Activated CD4-positive, alpha-beta T cell treated with anti-CD3 and anti-CD28 coated beads, Interleukin-2, amount 10 ng/mL, durations not matched to agents 7 days and 5 days (primary cell): ENCODE measurements at regions not wholly inside any gene's neighbourhood (a gene's known extent, or its start where the extent isn't known, plus 50 kb on each side); places are given as distances from the start of the nearest gene placed in this dataset.

Source experiments
- CTCF ChIA-PET: fragments of 350-600 bp; sonication (Branson Sonifier 250); formaldehyde crosslinking; loops from one replicate; lab custom pipeline; 2021; ENCODE audit warnings: antibody characterized with exemption; lab: Charles Lee
- POLR2A ChIA-PET: fragments of 350-600 bp; sonication (Branson Sonifier 250); formaldehyde crosslinking; loops from one replicate; lab custom pipeline; 2021; ENCODE audit warnings: antibody characterized with exemption; lab: Charles Lee
- DNase-seq: peaks from one replicate; pipeline ENCODE4 v3.0.0-alpha.2; 2020
- H3K27ac Mint-ChIP-seq: one replicate; pipeline ENCODE4 v1.8.0; 2021; ENCODE audit warnings: mild to moderate bottlenecking, moderate library complexity, mixed read lengths
- H3K27me3 Mint-ChIP-seq: one replicate; pipeline ENCODE4 v1.8.0; 2021; ENCODE audit warnings: mixed read lengths
- H3K36me3 Mint-ChIP-seq: one replicate; pipeline ENCODE4 v1.8.0; 2021; ENCODE audit warnings: low read depth, mixed read lengths
- H3K4me1 Mint-ChIP-seq: one replicate; pipeline ENCODE4 v1.8.0; 2021; ENCODE audit warnings: mixed read lengths
- H3K4me3 Mint-ChIP-seq: one replicate; pipeline ENCODE4 v1.8.0; 2021; ENCODE audit warnings: mild to moderate bottlenecking, moderate library complexity, mixed read lengths
- H3K9me3 Mint-ChIP-seq: one replicate; pipeline ENCODE4 v1.8.0; 2021; ENCODE audit warnings: mixed read lengths

GRCh38 chr12:94745562-94745961 is 95.2 kb upstream of the TMCC3 start:
- Mint-ChIP-seq H3K4me1 (peaks cover 8% of the 10 kb centered on the region), H3K27me3 (peaks cover 20% of the 10 kb centered on the region), H3K36me3 (no peaks in the 10 kb centered on the region), H3K9me3 (no peaks in the 10 kb centered on the region), H3K27ac (no peak overlapping the region), H3K4me3 (no peak overlapping the region)
- no peak for DNase-seq
- ChIA-PET CTCF (no interaction called here), POLR2A (interaction anchor here (0.6 kb wide), 1 partner anchor 43 kb away, joined by 3 read pairs; no protein-coding TSS in a partner anchor)

- CTCF ChIA-PET: no interaction called here
- Mint-ChIP-seq H3K9me3 (no peaks in the 10 kb centered on the region), H3K36me3 (no peaks in the 10 kb centered on the region), H3K4me3 (no peak overlapping the region), H3K27ac (no peak overlapping the region), H3K4me1 (peaks cover 8% of the 10 kb centered on the region), H3K27me3 (peaks cover 28% of the 10 kb centered on the region)
- no peak for DNase-seq
- POLR2A ChIA-PET: no interaction called here
Measured at GRCh38 chr12:94743174-94743573, 92.8 kb upstream of the TMCC3 start.

- CTCF ChIA-PET: interaction anchor here (0.6 to 1.5 kb wide), 3 partner anchors 8 to 353 kb away, joined by 3 to 4 read pairs (median 3); no protein-coding TSS in a partner anchor
- Mint-ChIP-seq H3K4me3 (no peak overlapping the region), H3K9me3 (no peaks in the 10 kb centered on the region), H3K36me3 (no peaks in the 10 kb centered on the region), H3K4me1 (peaks cover 8% of the 10 kb centered on the region), H3K27me3 (peaks cover 18% of the 10 kb centered on the region), H3K27ac (no peak overlapping the region)
- POLR2A ChIA-PET: no interaction called here
- DNase-seq: no peak
Measured at GRCh38 chr12:94740601-94741362, 90.4 kb upstream of the TMCC3 start.

GRCh38 chr12:94736820-94737219 is 86.5 kb upstream of the TMCC3 start:
- H3K36me3 Mint-ChIP-seq: no peaks in the 10 kb centered on the region
- H3K27ac Mint-ChIP-seq: no peak overlapping the region
- CTCF ChIA-PET: interaction anchor here (0.5 kb wide), 1 partner anchor 1185 kb away, joined by 3 read pairs; no protein-coding TSS in a partner anchor
- H3K4me3 Mint-ChIP-seq: no peak overlapping the region
- no peaks in the 10 kb centered on the region for H3K4me1 Mint-ChIP-seq
- DNase-seq: no peak
- H3K9me3 Mint-ChIP-seq: no peaks in the 10 kb centered on the region
- H3K27me3 Mint-ChIP-seq: peaks cover 11% of the 10 kb centered on the region
- POLR2A ChIA-PET: no interaction called here

GRCh38 chr12:94736004-94736403 is 85.6 kb upstream of the TMCC3 start:
- no peak for DNase-seq
- H3K9me3 Mint-ChIP-seq: no peaks in the 10 kb centered on the region
- ChIA-PET POLR2A (no interaction called here), CTCF (no interaction called here)
- H3K27me3 Mint-ChIP-seq: peaks cover 11% of the 10 kb centered on the region
- no peaks in the 10 kb centered on the region for H3K4me1 Mint-ChIP-seq
- no peak overlapping the region for H3K27ac Mint-ChIP-seq
- no peak overlapping the region for H3K4me3 Mint-ChIP-seq
- no peaks in the 10 kb centered on the region for H3K36me3 Mint-ChIP-seq

- POLR2A ChIA-PET: no interaction called here
- no peaks in the 10 kb centered on the region for H3K36me3 Mint-ChIP-seq
- no peak overlapping the region for H3K4me3 Mint-ChIP-seq
- DNase-seq: no peak
- H3K9me3 Mint-ChIP-seq: no peaks in the 10 kb centered on the region
- CTCF ChIA-PET: no interaction called here
- H3K27me3 Mint-ChIP-seq: peaks cover 5% of the 10 kb centered on the region
- no peaks in the 10 kb centered on the region for H3K4me1 Mint-ChIP-seq
- H3K27ac Mint-ChIP-seq: no peak overlapping the region
Measured at GRCh38 chr12:94733727-94734126, 83.4 kb upstream of the TMCC3 start.

- CTCF ChIA-PET: interaction anchor here (1.1 kb wide), 1 partner anchor 9 kb away, joined by 3 read pairs; no protein-coding TSS in a partner anchor
- H3K4me1 Mint-ChIP-seq: no peaks in the 10 kb centered on the region
- H3K9me3 Mint-ChIP-seq: no peaks in the 10 kb centered on the region
- H3K27me3 Mint-ChIP-seq: peaks cover 5% of the 10 kb centered on the region
- H3K36me3 Mint-ChIP-seq: no peaks in the 10 kb centered on the region
- DNase-seq: no peak
- POLR2A ChIA-PET: no interaction called here
- H3K27ac Mint-ChIP-seq: no peak overlapping the region
- no peak overlapping the region for H3K4me3 Mint-ChIP-seq
Measured at GRCh38 chr12:94732367-94732990, 82.1 kb upstream of the TMCC3 start.

- POLR2A ChIA-PET: no interaction called here
- DNase-seq: no peak
- CTCF ChIA-PET: interaction anchor here (1.1 kb wide), 1 partner anchor 9 kb away, joined by 3 read pairs; no protein-coding TSS in a partner anchor
Measured at GRCh38 chr12:94731733-94732360, 81.5 kb upstream of the TMCC3 start.

GRCh38 chr12:94730847-94731246 is 80.5 kb upstream of the TMCC3 start:
- H3K4me1 Mint-ChIP-seq: no peaks in the 10 kb centered on the region
- DNase-seq: no peak
- CTCF ChIA-PET: no interaction called here
- no peaks in the 10 kb centered on the region for H3K36me3 Mint-ChIP-seq
- H3K27ac Mint-ChIP-seq: no peak overlapping the region
- H3K27me3 Mint-ChIP-seq: peaks cover 5% of the 10 kb centered on the region
- no peaks in the 10 kb centered on the region for H3K9me3 Mint-ChIP-seq
- no peak overlapping the region for H3K4me3 Mint-ChIP-seq
- POLR2A ChIA-PET: no interaction called here

More at GRCh38 chr12:94731733-94732360, 81.5 kb upstream of the TMCC3 start:
- Mint-ChIP-seq H3K27ac (no peak overlapping the region), H3K36me3 (no peaks in the 10 kb centered on the region), H3K4me1 (no peaks in the 10 kb centered on the region), H3K9me3 (no peaks in the 10 kb centered on the region), H3K27me3 (peaks cover 5% of the 10 kb centered on the region), H3K4me3 (no peak overlapping the region)

GRCh38 chr12:94726236-94726835 is 76.0 kb upstream of the TMCC3 start:
- DNase-seq: no peak
- Mint-ChIP-seq H3K4me3 (no peak overlapping the region), H3K4me1 (no peaks in the 10 kb centered on the region), H3K36me3 (no peaks in the 10 kb centered on the region), H3K27me3 (peaks cover 3% of the 10 kb centered on the region), H3K27ac (no peak overlapping the region), H3K9me3 (no peaks in the 10 kb centered on the region)
- CTCF ChIA-PET: no interaction called here
- POLR2A ChIA-PET: no interaction called here

- Mint-ChIP-seq H3K27me3 (peaks cover 3% of the 10 kb centered on the region), H3K27ac (no peak overlapping the region), H3K9me3 (no peaks in the 10 kb centered on the region), H3K4me1 (no peaks in the 10 kb centered on the region), H3K4me3 (no peak overlapping the region), H3K36me3 (no peaks in the 10 kb centered on the region)
- no peak for DNase-seq
- ChIA-PET CTCF (no interaction called here), POLR2A (no interaction called here)
Measured at GRCh38 chr12:94725375-94726168, 75.2 kb upstream of the TMCC3 start.

- Mint-ChIP-seq H3K9me3 (no peaks in the 10 kb centered on the region), H3K4me3 (no peak overlapping the region), H3K27ac (no peak overlapping the region), H3K27me3 (no peaks in the 10 kb centered on the region), H3K4me1 (no peaks in the 10 kb centered on the region), H3K36me3 (no peaks in the 10 kb centered on the region)
- no peak for DNase-seq
- CTCF ChIA-PET: no interaction called here
- POLR2A ChIA-PET: no interaction called here
Measured at GRCh38 chr12:94722664-94723063, 72.3 kb upstream of the TMCC3 start.
